Adrenal gland (tissue), 5 donors: ENCODE measurements at regions not wholly inside any gene's neighbourhood (a gene's known extent, or its start where the extent isn't known, plus 50 kb on each side); places are given as distances from the start of the nearest gene placed in this dataset.

ENCODE experiments used
- CTCF ChIP-seq, 6 experiments: fragments of 450-650 bp in 4 of 6; fragments of 200-600 bp in 2 of 6; sonication (generic) in 1 of 6; IDR thresholded peaks; 1 replicate in 5 of 6; 2 replicates in 1 of 6; pipeline versions ENCODE4 v1.5.1 to v1.8.0; 2016 to 2021; ENCODE audit warnings: antibody characterized with exemption in 6 of 6, mild to moderate bottlenecking in 2 of 6, moderate library complexity in 1 of 6
- POLR2A ChIP-seq, 2 donors: fragments of 450-650 bp; IDR thresholded peaks; one replicate each; pipeline ENCODE4 v1.6.1; 2017; ENCODE audit warnings: antibody characterized with exemption in 2 of 2, mild to moderate bottlenecking in 2 of 2, moderate library complexity in 1 of 2
- donor health status: DM: no; HTN: no; CAD: no.

- TF ChIP-seq CTCF (IDR thresholded peaks at IDR 0.05), result no peak
- TF ChIP-seq POLR2A (IDR thresholded peaks at IDR 0.05), result no peak
Measured at GRCh38 chr12:73833746-73834145, 703.9 kb upstream of the ATXN7L3B start.
